ENCODE measurements at regions not wholly inside any gene's neighbourhood (a gene's known extent, or its start where the extent isn't known, plus 50 kb on each side); places are given as distances from the start of the nearest gene placed in this dataset.

- no peak overlapping the region for H3K9ac ChIP-seq (ENCODE audit: low read depth, low read length)
- ATAC-seq (ENCODE audit: insufficient read depth, low read depth) (peak; percentile 82), DNase-seq (peak; percentile 63)
- no peaks in the 10 kb centered on the region for H3K27me3 ChIP-seq (ENCODE audit: insufficient read depth, low read length, poor library complexity)
- H4K20me1 ChIP-seq (ENCODE audit: insufficient read depth, low read length): no peaks in the 10 kb centered on the region
- no peaks in the 10 kb centered on the region for H3K79me2 ChIP-seq (ENCODE audit: insufficient read depth, low read length)
- H3K36me3 ChIP-seq (ENCODE audit: insufficient read depth, low read length): no peaks in the 10 kb centered on the region
- TF ChIP-seq, protein P1, sequence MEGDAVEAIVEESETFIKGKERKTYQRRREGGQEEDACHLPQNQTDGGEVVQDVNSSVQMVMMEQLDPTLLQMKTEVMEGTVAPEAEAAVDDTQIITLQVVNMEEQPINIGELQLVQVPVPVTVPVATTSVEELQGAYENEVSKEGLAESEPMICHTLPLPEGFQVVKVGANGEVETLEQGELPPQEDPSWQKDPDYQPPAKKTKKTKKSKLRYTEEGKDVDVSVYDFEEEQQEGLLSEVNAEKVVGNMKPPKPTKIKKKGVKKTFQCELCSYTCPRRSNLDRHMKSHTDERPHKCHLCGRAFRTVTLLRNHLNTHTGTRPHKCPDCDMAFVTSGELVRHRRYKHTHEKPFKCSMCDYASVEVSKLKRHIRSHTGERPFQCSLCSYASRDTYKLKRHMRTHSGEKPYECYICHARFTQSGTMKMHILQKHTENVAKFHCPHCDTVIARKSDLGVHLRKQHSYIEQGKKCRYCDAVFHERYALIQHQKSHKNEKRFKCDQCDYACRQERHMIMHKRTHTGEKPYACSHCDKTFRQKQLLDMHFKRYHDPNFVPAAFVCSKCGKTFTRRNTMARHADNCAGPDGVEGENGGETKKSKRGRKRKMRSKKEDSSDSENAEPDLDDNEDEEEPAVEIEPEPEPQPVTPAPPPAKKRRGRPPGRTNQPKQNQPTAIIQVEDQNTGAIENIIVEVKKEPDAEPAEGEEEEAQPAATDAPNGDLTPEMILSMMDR (IDR thresholded peaks at IDR 0.05; ENCODE audit: borderline replicate concordance, extremely low read depth, low read length, poor library complexity, severe bottlenecking): peak; percentile 74
- no peak for TF ChIP-seq EZH2 (IDR thresholded peaks at IDR 0.05; ENCODE audit: borderline replicate concordance, low read depth, low read length, severe bottlenecking)
- H3K4me3 ChIP-seq (ENCODE audit: low read depth in 1 of 2, low read length in 2 of 2): no peak overlapping the region
- no peak overlapping the region for H2AFZ ChIP-seq (ENCODE audit: low read depth, low read length)
- H3K4me1 ChIP-seq (ENCODE audit: insufficient read depth, low read length): no peaks in the 10 kb centered on the region
- no peak overlapping the region for H3K4me2 ChIP-seq (ENCODE audit: insufficient read depth, low read length)
- no peaks in the 10 kb centered on the region for H3K9me3 ChIP-seq (ENCODE audit: insufficient read depth, low read length, severe bottlenecking)
- no peak overlapping the region for H3K27ac ChIP-seq (ENCODE audit: low read length)
Observed at GRCh38 chr17:27381007-27381501, 75.2 kb upstream of the KSR1 start.

GRCh38 chr17:27382025-27382424, 74.2 kb upstream of the KSR1 start:
- no peak overlapping the region for H3K27ac ChIP-seq (ENCODE audit: low read length)
- no peak overlapping the region for H3K4me3 ChIP-seq (ENCODE audit: low read depth in 1 of 2, low read length in 2 of 2)
- H3K9ac ChIP-seq (ENCODE audit: low read depth, low read length): no peak overlapping the region
- H3K9me3 ChIP-seq (ENCODE audit: insufficient read depth, low read length, severe bottlenecking): no peaks in the 10 kb centered on the region
- TF ChIP-seq EZH2 (IDR thresholded peaks at IDR 0.05; ENCODE audit: borderline replicate concordance, low read depth, low read length, severe bottlenecking): no peak
- TF ChIP-seq, protein P1 (IDR thresholded peaks at IDR 0.05; ENCODE audit: borderline replicate concordance, extremely low read depth, low read length, poor library complexity, severe bottlenecking): no peak
- H3K27me3 ChIP-seq (ENCODE audit: insufficient read depth, low read length, poor library complexity): no peaks in the 10 kb centered on the region
- no peak overlapping the region for H2AFZ ChIP-seq (ENCODE audit: low read depth, low read length)
- no peak for ATAC-seq (ENCODE audit: insufficient read depth, low read depth)
- no peak for DNase-seq
- no peak overlapping the region for H3K4me2 ChIP-seq (ENCODE audit: insufficient read depth, low read length)
- no peaks in the 10 kb centered on the region for H3K36me3 ChIP-seq (ENCODE audit: insufficient read depth, low read length)
- H4K20me1 ChIP-seq (ENCODE audit: insufficient read depth, low read length): no peaks in the 10 kb centered on the region
- H3K79me2 ChIP-seq (ENCODE audit: insufficient read depth, low read length): no peaks in the 10 kb centered on the region
- H3K4me1 ChIP-seq (ENCODE audit: insufficient read depth, low read length): no peaks in the 10 kb centered on the region

GRCh38 chr17:27384261-27384701, 72.0 kb upstream of the KSR1 start:
- Histone ChIP-seq H3K4me2 (ENCODE audit: insufficient read depth, low read length) (no peak overlapping the region), H4K20me1 (ENCODE audit: insufficient read depth, low read length) (no peaks in the 10 kb centered on the region), H3K27me3 (ENCODE audit: insufficient read depth, low read length, poor library complexity) (no peaks in the 10 kb centered on the region), H2AFZ (ENCODE audit: low read depth, low read length) (no peak overlapping the region), H3K4me3 (ENCODE audit: low read depth in 1 of 2, low read length in 2 of 2) (no peak overlapping the region), H3K9me3 (ENCODE audit: insufficient read depth, low read length, severe bottlenecking) (no peaks in the 10 kb centered on the region), H3K36me3 (ENCODE audit: insufficient read depth, low read length) (no peaks in the 10 kb centered on the region), H3K27ac (ENCODE audit: low read length) (no peak overlapping the region), H3K4me1 (ENCODE audit: insufficient read depth, low read length) (no peaks in the 10 kb centered on the region), H3K9ac (ENCODE audit: low read depth, low read length) (no peak overlapping the region), H3K79me2 (ENCODE audit: insufficient read depth, low read length) (no peaks in the 10 kb centered on the region)
- DNase-seq (no peak), ATAC-seq (ENCODE audit: insufficient read depth, low read depth) (no peak)
- no peak for TF ChIP-seq EZH2 (IDR thresholded peaks at IDR 0.05; ENCODE audit: borderline replicate concordance, low read depth, low read length, severe bottlenecking)
- TF ChIP-seq, protein P1 (IDR thresholded peaks at IDR 0.05; ENCODE audit: borderline replicate concordance, extremely low read depth, low read length, poor library complexity, severe bottlenecking): no peak

DNA sequence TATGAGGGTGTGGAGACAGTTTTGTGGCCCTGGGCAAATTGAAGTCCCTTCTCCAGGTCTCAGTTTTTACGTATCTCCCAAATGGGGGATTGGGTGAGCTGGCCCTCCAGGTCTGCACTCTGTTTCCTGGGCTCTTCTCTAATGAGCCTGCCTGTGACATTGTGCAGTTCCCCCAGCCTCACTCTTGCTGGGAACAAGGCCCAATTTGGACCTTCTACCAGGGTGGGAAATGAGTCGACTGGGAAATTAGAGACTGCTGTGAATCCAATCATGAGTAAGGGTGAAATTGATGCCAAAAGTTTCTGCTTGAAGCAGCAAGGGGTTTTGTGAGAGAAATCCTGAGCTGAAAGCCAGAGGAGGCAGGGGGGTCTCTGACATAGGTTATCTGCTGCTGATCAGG, 71.5 kb upstream of the KSR1 start:
- H3K4me3 ChIP-seq (ENCODE audit: low read depth in 1 of 2, low read length in 2 of 2): no peak overlapping the region
- no peaks in the 10 kb centered on the region for H3K27me3 ChIP-seq (ENCODE audit: insufficient read depth, low read length, poor library complexity)
- DNase-seq: no peak
- no peak overlapping the region for H2AFZ ChIP-seq (ENCODE audit: low read depth, low read length)
- H3K27ac ChIP-seq (ENCODE audit: low read length): no peak overlapping the region
- no peaks in the 10 kb centered on the region for H3K9me3 ChIP-seq (ENCODE audit: insufficient read depth, low read length, severe bottlenecking)
- no peak overlapping the region for H3K4me2 ChIP-seq (ENCODE audit: insufficient read depth, low read length)
- H3K9ac ChIP-seq (ENCODE audit: low read depth, low read length): no peak overlapping the region
- TF ChIP-seq EZH2 (IDR thresholded peaks at IDR 0.05; ENCODE audit: borderline replicate concordance, low read depth, low read length, severe bottlenecking): no peak
- TF ChIP-seq, protein P1 (IDR thresholded peaks at IDR 0.05; ENCODE audit: borderline replicate concordance, extremely low read depth, low read length, poor library complexity, severe bottlenecking): no peak
- H3K36me3 ChIP-seq (ENCODE audit: insufficient read depth, low read length): no peaks in the 10 kb centered on the region
- H4K20me1 ChIP-seq (ENCODE audit: insufficient read depth, low read length): no peaks in the 10 kb centered on the region
- no peaks in the 10 kb centered on the region for H3K79me2 ChIP-seq (ENCODE audit: insufficient read depth, low read length)
- H3K4me1 ChIP-seq (ENCODE audit: insufficient read depth, low read length): no peaks in the 10 kb centered on the region
- ATAC-seq (ENCODE audit: insufficient read depth, low read depth): no peak

All from DND-41 (cell line).